Cardiac muscle cell (in vitro differentiated cells and primary cell): ENCODE measurements at regions not wholly inside any gene's neighbourhood (a gene's known extent, or its start where the extent isn't known, plus 50 kb on each side); places are given as distances from the start of the nearest gene placed in this dataset.

Experiments used
- DNase-seq, 2 donors: peaks; one replicate each; pipeline versions ENCODE4 v3.0.0 to v3.0.0-alpha.2; 2010 to 2017; ENCODE audit warnings: low read depth in 1 of 2, low spot score in 1 of 2
- H3K27ac ChIP-seq: fragments of 200-600 bp; sonication (generic); 2 replicates; pipeline ENCODE4 v1.5.1; 2016
- H3K27me3 ChIP-seq: fragments of 200-600 bp; sonication (generic); 2 replicates; pipeline ENCODE4 v1.6.0; 2016; ENCODE audit warnings: control low read depth
- H3K36me3 ChIP-seq: fragments of 200-600 bp; sonication (generic); 2 replicates; pipeline ENCODE4 v1.5.1; 2016; ENCODE audit warnings: control low read depth
- H3K4me1 ChIP-seq: fragments of 200-600 bp; sonication (generic); 2 replicates; pipeline ENCODE4 v1.8.1; 2017; ENCODE audit warnings: low read depth, mild to moderate bottlenecking, mixed run types
- H3K4me3 ChIP-seq: fragments of 200-600 bp; sonication (generic); 2 replicates; pipeline ENCODE4 v1.5.1; 2016; ENCODE audit warnings: mild to moderate bottlenecking
- H3K9me3 ChIP-seq: fragments of 200-600 bp; sonication (generic); 2 replicates; pipeline ENCODE4 v1.5.1; 2017; ENCODE audit warnings: low read depth, mild to moderate bottlenecking, control low read depth
- CTCF ChIP-seq: IDR thresholded peaks from 2 replicates; pipeline ENCODE4 v1.5.1; 2012; ENCODE audit warnings: low read depth, mild to moderate bottlenecking, low read length

GRCh38 chr19:32181216-32181920, 164.0 kb upstream of the ZNF507 start:
- DNase-seq, result no peak
- no peaks in the 10 kb centered on the region for H3K9me3 ChIP-seq
- no peaks in the 10 kb centered on the region for H3K4me1 ChIP-seq
- H3K27ac ChIP-seq, result no peak overlapping the region
- no peak overlapping the region for H3K4me3 ChIP-seq
- H3K36me3 ChIP-seq, result no peaks in the 10 kb centered on the region
- TF ChIP-seq CTCF, result no peak
- H3K27me3 ChIP-seq, result peaks cover 4% of the 10 kb centered on the region

GRCh38 chr19:32186542-32187330, 158.7 kb upstream of the ZNF507 start:
- Histone ChIP-seq H3K27me3 (peaks cover 16% of the 10 kb centered on the region), H3K27ac (no peak overlapping the region), H3K36me3 (no peaks in the 10 kb centered on the region), H3K9me3 (no peaks in the 10 kb centered on the region), H3K4me3 (no peak overlapping the region), H3K4me1 (no peaks in the 10 kb centered on the region)
- DNase-seq, result no peak
- no peak for TF ChIP-seq CTCF

- no peak for DNase-seq
- Histone ChIP-seq H3K9me3 (no peaks in the 10 kb centered on the region), H3K27ac (no peak overlapping the region), H3K27me3 (peaks cover 16% of the 10 kb centered on the region), H3K4me3 (no peak overlapping the region), H3K4me1 (no peaks in the 10 kb centered on the region), H3K36me3 (no peaks in the 10 kb centered on the region)
- TF ChIP-seq CTCF, result no peak
These were observed 156.5 kb upstream of the ZNF507 start for GRCh38 chr19:32188921-32189320.

- no peaks in the 10 kb centered on the region for H3K9me3 ChIP-seq
- no peaks in the 10 kb centered on the region for H3K36me3 ChIP-seq
- no peak overlapping the region for H3K4me3 ChIP-seq
- no peaks in the 10 kb centered on the region for H3K4me1 ChIP-seq
- no peak for TF ChIP-seq CTCF
- H3K27ac ChIP-seq, result no peak overlapping the region
- peaks cover 16% of the 10 kb centered on the region for H3K27me3 ChIP-seq
- DNase-seq, result no peak
These were observed 155.3 kb upstream of the ZNF507 start for GRCh38 chr19:32189956-32190706.

- Histone ChIP-seq H3K9me3 (no peaks in the 10 kb centered on the region), H3K4me1 (no peaks in the 10 kb centered on the region), H3K27ac (no peak overlapping the region), H3K36me3 (no peaks in the 10 kb centered on the region), H3K4me3 (no peak overlapping the region), H3K27me3 (peaks cover 16% of the 10 kb centered on the region)
- DNase-seq, result no peak
- TF ChIP-seq CTCF, result no peak
These were observed 153.5 kb upstream of the ZNF507 start for GRCh38 chr19:32191921-32192320.
